Colonic mucosa (tissue), 4 donors: ENCODE measurements at regions not wholly inside any gene's neighbourhood (a gene's known extent, or its start where the extent isn't known, plus 50 kb on each side); places are given as distances from the start of the nearest gene placed in this dataset.

ENCODE experiments used
- DNase-seq: peaks from one replicate; pipeline ENCODE4 v3.0.0-alpha.2; 2020
- H3K27ac ChIP-seq: fragments of 200-600 bp; one replicate; pipeline ENCODE4 v1.8.0; 2021
- H3K27me3 ChIP-seq: fragments of 200-600 bp; one replicate; pipeline ENCODE4 v1.8.0; 2021
- H3K36me3 ChIP-seq: fragments of 200-600 bp; one replicate; pipeline ENCODE4 v1.8.0; 2021
- H3K4me1 ChIP-seq: fragments of 200-600 bp; one replicate; pipeline ENCODE4 v1.8.0; 2021; ENCODE audit warnings: mild to moderate bottlenecking
- H3K4me3 ChIP-seq: fragments of 200-600 bp; one replicate; pipeline ENCODE4 v1.8.0; 2021
- H3K9ac ChIP-seq, 2 donors: one replicate each; pipeline ENCODE4 v1.7.0; 2013; ENCODE audit warnings: control low read depth in 2 of 2, low read depth in 2 of 2, low read length in 2 of 2
- H3K9me3 ChIP-seq: fragments of 200-600 bp; one replicate; pipeline ENCODE4 v1.8.0; 2021
- intact Hi-C: fragments of 100-400 bp; cut with DNase I; formaldehyde crosslinking; loops from one replicate; pipeline ENCODE4 v1.14.1; 2022
- TF ChIP-seq, protein P1 (sequence below): fragments of 200-600 bp; IDR thresholded peaks from one replicate; pipeline ENCODE4 v1.8.0; 2022; ENCODE audit warnings: antibody characterized with exemption, mild to moderate bottlenecking
- donor health status: healthy.
- donor health status: DM: no; HTN: no; CAD: no.
- donor health status: DM: no; HTN: no; CAD: no.

GRCh38 chr1:38787041-38787440 is 72.5 kb downstream of the RRAGC start:
- no peaks in the 10 kb centered on the region for H3K36me3 ChIP-seq
- no peak overlapping the region for H3K27ac ChIP-seq
- no peak overlapping the region for H3K4me3 ChIP-seq
- no peaks in the 10 kb centered on the region for H3K9me3 ChIP-seq
- intact Hi-C loops, result no loop called here
- peaks cover 32% of the 10 kb centered on the region for H3K27me3 ChIP-seq
- DNase-seq, result no peak
- TF ChIP-seq, protein P1, sequence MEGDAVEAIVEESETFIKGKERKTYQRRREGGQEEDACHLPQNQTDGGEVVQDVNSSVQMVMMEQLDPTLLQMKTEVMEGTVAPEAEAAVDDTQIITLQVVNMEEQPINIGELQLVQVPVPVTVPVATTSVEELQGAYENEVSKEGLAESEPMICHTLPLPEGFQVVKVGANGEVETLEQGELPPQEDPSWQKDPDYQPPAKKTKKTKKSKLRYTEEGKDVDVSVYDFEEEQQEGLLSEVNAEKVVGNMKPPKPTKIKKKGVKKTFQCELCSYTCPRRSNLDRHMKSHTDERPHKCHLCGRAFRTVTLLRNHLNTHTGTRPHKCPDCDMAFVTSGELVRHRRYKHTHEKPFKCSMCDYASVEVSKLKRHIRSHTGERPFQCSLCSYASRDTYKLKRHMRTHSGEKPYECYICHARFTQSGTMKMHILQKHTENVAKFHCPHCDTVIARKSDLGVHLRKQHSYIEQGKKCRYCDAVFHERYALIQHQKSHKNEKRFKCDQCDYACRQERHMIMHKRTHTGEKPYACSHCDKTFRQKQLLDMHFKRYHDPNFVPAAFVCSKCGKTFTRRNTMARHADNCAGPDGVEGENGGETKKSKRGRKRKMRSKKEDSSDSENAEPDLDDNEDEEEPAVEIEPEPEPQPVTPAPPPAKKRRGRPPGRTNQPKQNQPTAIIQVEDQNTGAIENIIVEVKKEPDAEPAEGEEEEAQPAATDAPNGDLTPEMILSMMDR, result no peak
- no peak overlapping the region for H3K9ac ChIP-seq
- no peaks in the 10 kb centered on the region for H3K4me1 ChIP-seq

DNA sequence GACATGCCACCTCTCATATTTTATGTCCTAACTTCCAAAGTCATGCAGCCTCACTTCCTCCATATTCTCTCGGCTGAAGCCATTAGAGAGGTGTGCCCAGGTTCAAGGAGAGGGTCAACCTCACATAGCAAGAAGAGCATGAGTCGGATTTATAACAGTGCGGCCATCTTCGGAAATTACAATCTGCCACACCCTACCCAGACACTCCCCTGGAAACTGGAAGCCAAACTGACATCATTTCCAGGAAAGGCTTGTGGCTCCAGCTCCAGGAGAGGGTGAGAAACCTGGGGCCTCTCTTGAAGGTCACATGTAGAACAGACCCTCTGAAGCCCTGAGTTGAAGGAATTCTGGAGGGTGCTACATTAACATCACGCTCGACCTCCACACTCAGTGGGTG is 73.5 kb downstream of the RRAGC start:
- no peak for DNase-seq

DNA sequence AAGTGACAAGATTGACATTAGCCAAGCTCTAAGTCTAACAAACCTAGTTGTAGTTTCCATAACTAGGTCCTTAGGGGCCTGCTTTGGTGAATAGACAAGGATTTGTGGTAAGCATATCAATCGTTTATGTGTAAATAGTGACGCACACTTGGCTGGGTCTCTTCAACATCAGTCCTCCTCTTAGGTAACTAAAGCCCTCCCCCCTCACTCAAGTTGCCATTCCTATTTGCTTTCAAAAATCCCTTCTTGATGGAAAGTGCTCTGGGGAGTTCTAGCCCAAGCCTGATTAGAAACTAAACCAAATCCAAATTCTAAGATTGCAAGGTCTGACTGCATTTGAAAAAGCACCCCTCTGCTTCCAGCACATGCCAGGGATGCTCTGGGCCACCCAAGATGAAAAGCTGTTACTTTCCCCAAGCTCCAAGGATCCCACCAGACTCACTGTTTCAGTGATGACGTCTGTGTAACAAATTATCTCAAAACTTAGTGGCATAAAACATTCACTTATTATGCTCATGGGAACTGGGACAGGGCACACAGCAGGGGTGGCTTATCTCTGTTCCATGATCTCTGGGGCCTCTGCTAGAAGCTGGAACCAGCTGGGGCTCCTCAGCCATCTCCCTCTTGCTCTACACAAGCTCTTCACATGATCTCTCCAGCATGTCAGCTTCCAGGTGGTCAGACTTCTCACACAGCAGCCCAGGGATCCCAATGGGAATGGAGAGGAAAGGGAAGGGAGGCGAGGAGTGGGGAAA is 74.1 kb downstream of the RRAGC start:
- Histone ChIP-seq H3K36me3 (no peaks in the 10 kb centered on the region), H3K9ac (no peak overlapping the region), H3K27me3 (peaks cover 35% of the 10 kb centered on the region), H3K4me3 (no peak overlapping the region), H3K9me3 (no peaks in the 10 kb centered on the region), H3K4me1 (no peaks in the 10 kb centered on the region), H3K27ac (no peak overlapping the region)
- no peak for DNase-seq
- intact Hi-C loops, result no loop called here
- TF ChIP-seq, protein P1, result no peak

More for the DNA sequence above, 73.5 kb downstream of the RRAGC start:
- no peak overlapping the region for H3K4me3 ChIP-seq
- H3K27me3 ChIP-seq, result peaks cover 35% of the 10 kb centered on the region
- H3K9me3 ChIP-seq, result no peaks in the 10 kb centered on the region
- H3K4me1 ChIP-seq, result no peaks in the 10 kb centered on the region
- TF ChIP-seq, protein P1, result no peak
- no peak overlapping the region for H3K27ac ChIP-seq
- no peak overlapping the region for H3K9ac ChIP-seq
- H3K36me3 ChIP-seq, result no peaks in the 10 kb centered on the region
- intact Hi-C loops, result no loop called here

DNA sequence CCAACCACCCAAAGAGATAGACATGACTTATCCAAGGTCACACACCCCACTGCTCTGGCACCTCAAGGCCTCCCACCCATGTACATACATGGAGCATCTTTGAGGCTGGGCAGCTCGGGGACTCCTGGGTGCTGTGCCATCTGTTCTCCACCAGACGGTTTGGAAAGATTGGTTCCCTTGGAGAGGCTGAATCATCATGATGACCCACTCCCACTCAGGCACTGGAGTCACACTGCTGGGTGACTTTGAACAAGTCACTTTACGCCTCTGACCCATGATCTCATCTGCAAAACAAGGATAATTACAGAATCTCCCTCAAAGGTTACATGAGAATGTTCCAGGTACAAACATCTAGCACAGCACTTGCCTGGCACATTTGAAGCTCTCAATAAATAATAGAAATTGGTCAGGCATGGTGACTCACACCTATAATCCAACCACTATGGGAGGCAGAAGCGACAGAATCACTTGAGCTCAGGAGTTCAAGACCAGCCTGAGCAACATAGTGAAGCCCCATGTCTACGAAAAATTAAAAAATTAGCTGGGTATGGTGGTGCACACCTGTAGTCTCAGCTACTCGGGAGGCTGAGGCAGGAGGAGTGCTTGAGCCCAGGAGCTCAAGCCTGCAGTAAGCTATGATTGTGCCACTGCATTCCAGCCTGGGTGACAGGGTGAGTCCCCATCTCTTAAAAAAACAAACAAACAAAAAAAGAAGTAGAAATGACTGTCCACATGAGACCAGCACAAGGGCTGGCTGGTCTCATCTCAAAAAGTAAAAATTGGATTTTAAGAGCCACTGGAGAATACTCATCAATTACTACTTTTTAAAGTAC is 74.9 kb downstream of the RRAGC start:
- Histone ChIP-seq H3K4me3 (no peak overlapping the region), H3K27ac (no peak overlapping the region), H3K27me3 (peaks cover 35% of the 10 kb centered on the region), H3K4me1 (no peaks in the 10 kb centered on the region), H3K9me3 (no peaks in the 10 kb centered on the region), H3K36me3 (no peaks in the 10 kb centered on the region), H3K9ac (no peak overlapping the region)
- intact Hi-C loops, result no loop called here
- DNase-seq, result no peak
- TF ChIP-seq, protein P1, result no peak

DNA sequence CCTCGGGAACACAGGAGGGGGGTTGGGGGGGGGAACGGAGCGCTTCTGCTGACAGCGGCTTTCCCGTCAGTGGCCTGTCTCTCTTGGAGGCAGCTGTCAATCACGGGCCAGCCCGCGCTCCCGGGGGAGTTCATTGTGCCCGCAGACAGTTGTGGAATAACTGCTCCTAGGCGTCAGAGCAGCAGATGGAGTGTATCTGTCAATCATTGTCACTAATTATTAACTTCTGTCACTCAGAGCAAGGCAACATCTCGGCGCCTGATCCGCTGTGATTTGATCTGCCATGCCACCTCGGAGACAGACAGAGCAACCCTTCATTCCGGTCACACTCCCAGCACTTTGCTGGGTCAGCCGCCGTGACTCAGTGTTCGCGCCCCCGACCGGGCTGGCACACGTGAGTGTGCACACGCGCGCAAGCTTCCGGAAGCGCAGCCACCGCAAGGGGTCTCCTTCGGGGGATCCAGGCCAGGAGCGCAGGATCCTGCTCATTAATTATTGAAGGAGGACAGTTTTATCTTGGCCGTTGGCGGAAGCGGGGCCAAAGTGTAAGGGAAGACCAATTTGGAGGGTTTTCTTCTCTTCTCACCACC is 75.8 kb downstream of the RRAGC start:
- H3K27me3 ChIP-seq, result peaks cover 35% of the 10 kb centered on the region
- TF ChIP-seq, protein P1, result no peak
- H3K36me3 ChIP-seq, result no peaks in the 10 kb centered on the region
- no peak overlapping the region for H3K27ac ChIP-seq
- no peak overlapping the region for H3K9ac ChIP-seq
- DNase-seq, result no peak
- intact Hi-C loops, result no loop called here
- H3K4me3 ChIP-seq, result no peak overlapping the region
- H3K4me1 ChIP-seq, result no peaks in the 10 kb centered on the region
- no peaks in the 10 kb centered on the region for H3K9me3 ChIP-seq
